ENCODE measurements at regions not wholly inside any gene's neighbourhood (a gene's known extent, or its start where the extent isn't known, plus 50 kb on each side); places are given as distances from the start of the nearest gene placed in this dataset.
"Not testable (repeated sequence)": the region's sequence is repeated elsewhere in the genome, so short reads cannot be mapped to it uniquely, and the experiment has no call there.

GRCh38 chr4:56142088-56142487 lies 193.3 kb downstream of the CEP135 start:
- no peak for DNase-seq (ENCODE audit: low read depth in 2 of 2)

- no peak for DNase-seq (ENCODE audit: low read depth in 2 of 2)
Measured at GRCh38 chr4:56139241-56139827, 190.6 kb downstream of the CEP135 start.

GRCh38 chr4:56134834-56135233 lies 186.1 kb downstream of the CEP135 start:
- DNase-seq (ENCODE audit: low read depth in 2 of 2), result not testable (repeated sequence)

GRCh38 chr4:56134266-56134665 lies 185.5 kb downstream of the CEP135 start:
- DNase-seq (ENCODE audit: low read depth in 2 of 2), result no peak

GRCh38 chr4:56132835-56133234 lies 184.1 kb downstream of the CEP135 start:
- DNase-seq (ENCODE audit: low read depth in 2 of 2), result no peak

GRCh38 chr4:56132188-56132587 lies 183.4 kb downstream of the CEP135 start:
- DNase-seq (ENCODE audit: low read depth in 2 of 2), result not testable (repeated sequence)

- DNase-seq (ENCODE audit: low read depth in 2 of 2), result no peak
Measured at GRCh38 chr4:56130606-56131155, 181.9 kb downstream of the CEP135 start.

- DNase-seq (ENCODE audit: low read depth in 2 of 2), result peak in 1 of 2 donors; percentile 1
Measured at GRCh38 chr4:56129431-56129861, 180.7 kb downstream of the CEP135 start.

- DNase-seq (ENCODE audit: low read depth in 2 of 2), result no peak
Measured at GRCh38 chr4:56128213-56128612, 179.5 kb downstream of the CEP135 start.

- no peak for DNase-seq (ENCODE audit: low read depth in 2 of 2)
Measured at GRCh38 chr4:56127716-56128115, 179.0 kb downstream of the CEP135 start.

- no peak for DNase-seq (ENCODE audit: low read depth in 2 of 2)
Measured at GRCh38 chr4:56123547-56123946, 174.8 kb downstream of the CEP135 start.

- no peak for DNase-seq (ENCODE audit: low read depth in 2 of 2)
Measured at GRCh38 chr4:56123051-56123450, 174.3 kb downstream of the CEP135 start.

GRCh38 chr4:56118845-56119244 lies 170.1 kb downstream of the CEP135 start:
- DNase-seq (ENCODE audit: low read depth in 2 of 2), result no peak

GRCh38 chr4:56118055-56118454 lies 169.3 kb downstream of the CEP135 start:
- DNase-seq (ENCODE audit: low read depth in 2 of 2), result no peak

GRCh38 chr4:56115898-56116297 lies 167.2 kb downstream of the CEP135 start:
- DNase-seq (ENCODE audit: low read depth in 2 of 2), result no peak

- DNase-seq (ENCODE audit: low read depth in 2 of 2), result no peak
Measured at GRCh38 chr4:56112377-56112776, 163.6 kb downstream of the CEP135 start.

GRCh38 chr4:56106180-56107147 lies 157.7 kb downstream of the CEP135 start:
- DNase-seq (ENCODE audit: low read depth in 2 of 2), result no peak

- DNase-seq (ENCODE audit: low read depth in 2 of 2), result no peak
Measured at GRCh38 chr4:56104188-56104587, 155.4 kb downstream of the CEP135 start.

- no peak for DNase-seq (ENCODE audit: low read depth in 2 of 2)
Measured at GRCh38 chr4:56102601-56103000, 153.9 kb downstream of the CEP135 start.

GRCh38 chr4:56099378-56099786 lies 150.6 kb downstream of the CEP135 start:
- DNase-seq (ENCODE audit: low read depth in 2 of 2), result no peak

- DNase-seq (ENCODE audit: low read depth in 2 of 2), result no peak
Measured at GRCh38 chr4:56093576-56093975, 144.8 kb downstream of the CEP135 start.

GRCh38 chr4:56092540-56092939 lies 143.8 kb downstream of the CEP135 start:
- no peak for DNase-seq (ENCODE audit: low read depth in 2 of 2)

- DNase-seq (ENCODE audit: low read depth in 2 of 2), result no peak
Measured at GRCh38 chr4:56086561-56086960, 137.8 kb downstream of the CEP135 start.

All from stimulated activated CD4-positive, alpha-beta T cell treated with anti-CD3 and anti-CD28 coated beads, Interleukin-15, amount 100 ng/mL, for 48 hours (primary cell).